Right lobe of liver (tissue), 4 donors: ENCODE measurements at regions not wholly inside any gene's neighbourhood (a gene's known extent, or its start where the extent isn't known, plus 50 kb on each side); places are given as distances from the start of the nearest gene placed in this dataset.

Experiments
- CTCF ChIP-seq, 4 donors: fragments of 200-600 bp in 3 of 4; fragments of 450-650 bp in 1 of 4; IDR thresholded peaks; one replicate each; pipeline versions ENCODE4 v1.5.1 to v1.8.0; 2016 to 2022; ENCODE audit warnings: antibody characterized with exemption in 4 of 4, mild to moderate bottlenecking in 2 of 4
- POLR2A ChIP-seq: fragments of 450-650 bp; IDR thresholded peaks from one replicate; pipeline ENCODE4 v1.6.1; 2017; ENCODE audit warnings: antibody characterized with exemption, mild to moderate bottlenecking
- donor health status: DM: no; HTN: no; CAD: no.
- donor health status: DM: no; HTN: no; CAD: no.
- donor health status: DM: no; HTN: yes; CAD: no.

GRCh38 chr11:87575088-87575487 is 537.4 kb downstream of the TMEM135 start:
- TF ChIP-seq POLR2A (no peak), CTCF (IDR thresholded peaks at IDR 0.05) (no peak)
